Superior temporal gyrus (tissue), 1 donor: ENCODE measurements at regions not wholly inside any gene's neighbourhood (a gene's known extent, or its start where the extent isn't known, plus 50 kb on each side); places are given as distances from the start of the nearest gene placed in this dataset.
"Not testable (repeated sequence)": the region's sequence is repeated elsewhere in the genome, so short reads cannot be mapped to it uniquely, and the experiment has no call there.

Source experiments
- DNase-seq: peaks from one replicate; pipeline ENCODE4 v3.0.0-alpha.2; 2016; ENCODE audit errors: extremely low spot score

DNA sequence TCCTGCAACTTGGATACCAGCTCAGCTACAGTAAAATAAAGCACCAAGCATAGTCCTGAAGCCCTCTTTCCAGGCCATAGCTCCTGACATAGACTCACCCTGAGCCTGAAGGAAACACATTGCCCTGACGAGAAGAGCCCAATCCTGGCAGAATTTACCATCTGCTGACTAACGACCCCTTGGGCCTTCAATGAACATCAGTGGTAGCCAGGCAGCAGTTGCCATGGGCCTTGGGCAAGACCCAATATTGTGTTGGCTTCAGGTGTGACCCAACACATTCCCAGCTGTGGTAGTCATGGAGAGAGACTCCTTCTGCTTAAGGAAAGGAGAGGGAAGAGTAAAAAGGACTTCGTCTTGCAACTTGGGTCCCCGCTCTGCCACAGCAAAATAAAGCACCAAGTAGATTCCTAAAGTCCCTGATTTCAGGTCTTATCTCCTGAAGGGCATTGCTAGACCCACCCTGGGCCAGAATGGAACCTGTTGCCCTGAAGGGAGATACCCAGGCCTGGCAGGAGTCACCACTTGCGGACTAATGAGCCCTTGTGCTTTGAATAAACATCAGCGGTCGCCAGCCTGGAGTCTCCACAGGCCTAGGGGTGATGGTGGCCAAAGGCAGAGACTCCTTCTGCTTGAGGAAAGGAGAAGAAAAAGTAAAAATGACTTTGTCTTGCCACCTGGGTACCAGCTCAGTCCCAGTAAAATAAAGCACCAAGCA, 902.6 kb downstream of the C4orf33 start:
- no peak for DNase-seq

DNA sequence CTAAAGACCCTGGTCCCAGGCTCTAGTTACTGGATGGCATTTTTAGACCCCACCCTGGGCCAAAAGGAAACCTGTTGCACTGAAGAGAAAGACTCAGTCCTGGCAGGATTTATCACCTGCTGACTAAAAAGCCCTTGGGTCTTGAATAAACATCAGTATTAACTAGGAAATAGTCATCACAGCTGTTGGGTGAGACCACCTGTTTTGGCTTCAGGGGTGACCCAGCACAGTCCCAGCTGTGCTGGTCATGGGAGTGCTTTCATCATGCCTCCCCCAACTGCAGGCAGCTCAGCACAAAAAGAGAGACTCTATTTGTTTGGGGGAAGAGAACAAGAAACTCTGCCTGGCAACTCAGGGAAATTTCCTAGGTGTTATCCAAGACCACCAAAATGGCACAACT, 903.2 kb downstream of the C4orf33 start:
- no peak for DNase-seq

DNA sequence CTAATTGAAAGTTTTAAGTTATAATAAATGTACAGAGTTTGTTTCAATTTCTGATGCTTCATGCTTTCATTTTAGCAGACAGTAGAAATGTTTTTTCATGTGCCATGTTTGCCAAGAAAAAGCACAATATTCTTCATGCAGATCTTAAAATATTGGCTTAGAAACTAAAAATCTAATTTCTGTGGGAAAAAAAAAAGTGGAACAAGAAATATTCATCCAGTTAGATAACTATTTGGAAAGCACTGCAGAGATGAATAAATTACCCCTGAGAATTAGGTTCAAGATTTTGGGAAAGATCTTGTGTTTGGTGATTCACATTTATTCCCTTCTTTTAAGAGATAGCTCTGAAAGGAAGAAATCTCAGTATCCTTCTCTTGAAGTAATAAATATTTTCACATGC, 912.5 kb downstream of the C4orf33 start:
- no peak for DNase-seq

DNA sequence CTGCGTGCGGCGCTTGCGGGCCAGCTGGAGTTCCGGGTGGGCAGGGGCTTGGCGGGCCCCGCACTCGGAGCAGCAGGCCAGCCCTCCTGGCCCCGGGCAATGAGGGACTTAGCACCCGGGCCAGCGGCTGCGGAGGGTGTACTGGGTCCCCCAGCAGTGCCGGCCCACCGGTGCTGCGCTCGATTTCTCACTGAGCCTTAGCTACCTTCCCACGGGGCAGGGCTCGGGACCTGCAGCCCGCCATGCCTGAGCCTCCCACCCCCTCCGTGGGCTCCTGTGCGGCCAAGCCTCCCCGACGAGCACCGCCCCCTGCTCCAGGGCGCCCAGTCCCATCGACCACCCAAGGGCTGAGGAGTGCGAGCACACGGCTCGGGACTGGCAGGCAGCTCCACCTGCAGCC, 916.9 kb downstream of the C4orf33 start:
- not testable (repeated sequence) for DNase-seq

DNA sequence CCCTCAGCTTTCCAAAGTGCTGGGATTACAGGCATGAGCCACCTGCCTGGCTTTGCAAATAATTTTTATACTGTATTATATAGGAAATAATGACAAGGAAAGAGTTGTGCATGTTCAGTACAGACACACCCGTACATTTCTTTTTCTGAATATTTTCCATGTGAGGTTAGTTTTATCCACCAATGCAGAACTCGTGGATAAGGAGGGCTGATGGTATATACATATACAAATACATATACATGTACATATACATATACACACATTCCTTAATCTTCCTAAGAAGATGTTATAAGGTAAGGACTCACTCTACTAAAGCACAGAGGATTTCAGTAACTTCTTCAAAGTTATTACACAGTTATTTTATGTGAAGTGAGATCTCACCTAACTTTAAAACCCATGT, 925.8 kb downstream of the C4orf33 start:
- no peak for DNase-seq

DNA sequence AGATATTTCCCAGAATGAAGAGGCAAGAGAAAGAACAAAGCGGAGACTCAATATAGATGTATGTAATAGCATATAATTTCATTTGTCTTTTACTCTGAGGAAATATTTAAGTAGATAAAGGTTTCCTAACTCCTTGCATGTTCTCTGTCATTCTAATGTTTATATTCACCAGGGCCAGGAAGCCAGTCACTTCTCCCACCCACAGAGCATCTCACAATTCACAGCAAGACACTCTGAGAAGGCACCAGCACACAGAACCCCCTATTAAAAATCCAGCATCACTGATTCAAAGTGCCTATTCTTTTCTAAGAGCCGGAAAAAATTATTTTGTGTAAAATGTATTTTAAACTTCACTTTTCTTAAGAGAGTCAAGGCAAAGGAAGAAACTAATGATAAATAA, 927.1 kb downstream of the C4orf33 start:
- DNase-seq, result no peak

DNA sequence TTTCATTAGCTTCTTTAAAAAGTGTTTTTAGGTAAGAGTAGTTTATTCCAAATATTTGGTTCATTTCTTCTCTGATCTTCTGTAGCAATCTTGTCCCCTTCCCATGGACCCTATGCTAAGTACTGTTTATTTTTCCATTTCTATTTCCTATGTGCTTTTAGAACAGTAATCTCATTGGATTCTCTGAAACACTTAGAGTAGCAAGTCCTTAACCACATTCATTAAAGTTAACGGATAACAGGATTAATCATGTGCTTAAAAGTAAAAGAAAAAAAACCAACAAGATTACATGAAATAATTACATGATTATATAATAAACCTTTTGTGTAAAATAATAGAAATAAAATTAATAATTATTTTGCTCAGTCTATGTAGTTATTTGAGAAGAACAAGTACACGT, 929.7 kb downstream of the C4orf33 start:
- no peak for DNase-seq

DNA sequence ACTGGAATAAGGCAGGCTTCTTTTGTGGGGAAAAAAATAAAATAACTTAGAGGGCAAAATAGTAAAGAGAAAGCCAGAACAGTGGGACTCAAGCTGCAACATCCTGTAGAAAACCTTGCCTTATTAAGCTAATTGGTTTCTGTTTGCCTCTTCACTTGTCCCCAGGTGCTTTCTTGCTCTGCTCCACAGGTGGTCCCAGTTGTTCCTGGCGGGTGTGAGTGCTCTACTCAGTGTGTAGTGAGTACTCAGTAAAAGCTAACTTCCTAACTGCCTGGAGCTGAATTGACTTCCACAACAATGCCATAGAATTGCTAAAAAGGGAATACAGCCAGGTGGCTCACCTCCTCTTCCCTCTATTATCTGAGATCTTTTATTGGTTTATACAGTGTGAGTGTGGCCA, 930.2 kb downstream of the C4orf33 start:
- DNase-seq, result no peak

DNA sequence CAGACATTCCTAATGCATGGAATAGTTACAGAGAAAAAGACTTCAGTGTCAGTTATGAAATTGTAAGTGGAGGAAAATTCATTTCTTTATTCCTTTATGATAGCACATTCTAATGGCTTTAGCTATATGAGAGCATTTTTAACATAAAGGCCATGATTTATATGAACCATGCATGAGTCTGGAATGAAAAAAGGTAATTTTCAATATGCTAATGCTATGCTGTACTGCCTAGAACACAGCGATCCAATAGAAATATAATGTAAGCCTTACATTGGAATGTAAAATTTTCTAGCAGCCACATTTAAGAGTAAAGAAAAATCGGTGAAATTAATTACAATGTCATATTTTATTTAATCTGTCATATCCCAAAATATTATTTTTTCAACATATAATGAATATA, 932.0 kb downstream of the C4orf33 start:
- no peak for DNase-seq

DNA sequence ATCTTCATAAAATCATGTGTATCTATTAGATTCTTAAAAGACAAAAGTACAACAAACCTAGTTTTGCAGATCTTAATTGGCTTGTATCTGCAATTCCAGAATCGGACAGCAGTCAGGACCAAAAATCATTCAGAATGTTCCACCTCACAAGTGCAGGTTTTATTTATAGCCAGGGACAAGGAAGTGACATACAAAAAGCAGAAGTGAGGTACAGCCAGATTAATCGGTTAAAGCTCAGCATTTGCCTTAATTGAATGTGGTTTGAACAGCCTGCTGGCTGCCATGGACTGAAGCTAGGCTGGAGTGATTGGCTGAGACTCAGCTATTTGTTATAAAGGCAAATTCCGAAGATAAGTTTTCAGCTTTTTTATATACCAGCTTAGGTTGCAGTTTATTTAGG, 932.6 kb downstream of the C4orf33 start:
- DNase-seq, result no peak

DNA sequence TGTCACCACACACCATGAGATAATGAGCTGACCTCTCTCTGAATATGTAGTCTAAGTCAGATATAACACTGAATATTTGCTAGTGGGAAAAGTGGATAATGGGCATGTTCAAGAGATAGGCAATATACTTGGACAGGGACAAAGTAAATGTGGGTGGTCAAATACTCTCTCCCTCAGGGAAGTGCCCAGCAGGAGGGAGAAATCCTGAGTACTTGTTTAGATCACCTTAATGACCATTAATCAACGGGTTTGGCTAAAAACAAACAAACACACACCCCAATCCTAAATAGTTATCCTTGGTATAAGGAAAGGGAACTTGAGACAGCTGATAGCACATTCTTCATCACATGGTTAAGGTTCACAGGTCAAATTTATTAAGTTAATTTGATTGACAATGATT, 933.5 kb downstream of the C4orf33 start:
- no peak for DNase-seq

DNA sequence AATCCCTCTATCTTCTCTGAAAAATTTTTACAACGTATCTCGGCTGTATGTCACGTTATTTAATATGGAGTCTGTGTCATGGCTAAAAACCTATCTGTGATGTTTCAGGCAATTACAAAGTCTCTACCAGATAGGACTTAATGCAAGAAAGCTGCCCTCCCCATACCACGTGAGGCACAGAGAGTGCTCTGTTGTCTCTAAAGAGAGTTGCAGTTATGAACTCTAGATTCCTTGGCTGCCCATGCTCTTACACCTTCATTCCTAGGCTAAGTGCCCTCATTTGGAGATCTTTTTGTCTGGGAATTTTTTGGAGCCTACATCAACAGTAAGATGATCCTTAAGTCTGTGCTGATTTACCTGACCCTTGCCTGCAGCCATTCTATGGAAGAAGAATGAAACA, 935.9 kb downstream of the C4orf33 start:
- DNase-seq, result no peak

DNA sequence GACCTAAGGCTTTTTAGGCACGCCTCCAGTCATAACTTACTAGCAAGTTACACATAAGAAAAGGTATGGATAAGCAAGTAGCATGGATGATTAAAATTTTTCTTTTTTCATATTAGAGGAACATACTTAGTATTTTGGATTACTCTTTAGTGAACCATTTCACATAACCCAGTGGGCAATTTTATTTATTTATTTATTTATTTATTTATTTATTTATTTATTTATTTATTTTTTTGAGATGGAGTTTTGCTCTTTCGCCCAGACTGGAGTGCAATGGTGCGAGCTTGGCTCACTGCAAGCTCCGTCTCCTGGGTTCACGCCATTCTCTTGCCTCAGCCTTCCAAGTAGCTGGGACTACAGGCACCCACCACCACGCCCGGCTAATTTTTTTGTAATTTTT, 937.7 kb downstream of the C4orf33 start:
- DNase-seq, result not testable (repeated sequence)

DNA sequence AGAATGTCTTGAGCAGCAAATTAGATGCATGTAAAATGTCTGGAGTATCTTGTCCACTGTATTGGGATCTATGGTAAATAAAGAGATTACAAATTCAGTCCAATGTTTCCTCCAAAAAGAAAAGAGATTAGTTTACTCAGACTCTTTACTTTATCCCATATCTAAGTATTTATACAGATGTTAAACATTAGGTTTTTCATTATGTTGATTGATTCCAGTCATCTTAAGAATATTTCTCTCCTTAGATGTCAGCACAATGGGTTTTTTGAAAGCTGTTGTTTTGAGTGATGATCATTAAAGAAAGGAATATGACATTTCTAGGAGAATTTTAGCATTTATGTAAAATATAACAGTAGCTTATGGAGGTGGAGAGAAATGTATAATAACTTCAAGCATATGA, 938.9 kb downstream of the C4orf33 start:
- no peak for DNase-seq

DNA sequence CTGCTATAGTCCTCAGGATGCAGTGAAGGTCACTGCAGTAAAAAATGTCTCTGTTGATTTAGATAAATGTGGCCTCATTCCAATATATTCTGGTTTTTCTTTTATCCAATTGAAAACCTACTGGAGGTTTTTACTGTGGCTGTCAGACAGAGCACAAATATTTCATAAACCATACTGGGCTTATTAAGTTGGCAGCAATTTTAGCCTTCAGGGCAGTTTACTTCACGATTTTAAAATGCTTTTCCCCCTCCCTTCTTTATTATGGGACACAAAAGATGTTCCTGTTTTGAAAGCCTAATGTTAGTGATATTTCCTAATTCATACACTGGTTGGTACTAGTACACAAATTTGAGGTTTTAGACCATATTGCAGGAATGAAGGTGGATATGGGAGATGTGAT, 939.4 kb downstream of the C4orf33 start:
- DNase-seq, result no peak

DNA sequence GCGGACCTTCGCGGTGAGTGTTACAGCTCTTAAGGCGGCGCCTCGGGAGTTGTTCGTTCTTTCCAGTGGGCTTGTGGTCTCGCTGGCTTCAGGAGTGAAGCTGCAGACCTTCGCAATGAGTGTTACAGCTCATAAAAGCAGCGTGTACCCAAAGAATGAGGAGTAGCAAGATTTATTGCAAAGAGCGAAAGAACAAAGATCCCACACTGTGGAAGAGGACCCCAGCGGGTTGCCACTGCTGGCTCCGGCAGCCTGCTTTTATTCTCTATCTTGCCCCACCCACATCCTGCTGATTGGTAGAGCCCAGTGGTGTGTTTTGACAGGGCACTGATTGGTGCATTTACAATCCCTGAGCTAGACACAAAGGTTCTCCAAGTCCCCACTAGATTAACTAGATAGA, 941.9 kb downstream of the C4orf33 start:
- not testable (repeated sequence) for DNase-seq

DNA sequence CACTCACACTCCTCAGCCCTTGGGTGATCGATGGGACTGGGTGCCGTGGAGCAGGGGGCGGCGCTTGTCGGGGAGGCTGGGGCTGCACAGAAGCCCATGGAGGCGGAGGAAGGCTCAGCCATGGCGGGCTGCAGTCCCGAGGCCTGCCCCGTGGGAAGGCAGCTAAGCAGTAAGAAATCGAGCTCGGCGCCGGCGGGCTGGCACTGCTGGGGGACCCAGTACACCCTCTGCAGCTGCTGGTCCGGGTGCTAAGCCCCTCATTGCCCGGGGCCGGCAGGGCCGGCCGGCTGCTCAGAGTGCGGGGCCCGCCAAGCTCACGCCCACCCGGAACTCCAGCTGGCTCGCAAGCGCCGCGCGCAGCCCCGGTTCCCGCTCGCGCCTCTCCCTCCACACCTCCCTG, 942.6 kb downstream of the C4orf33 start:
- DNase-seq, result not testable (repeated sequence)

DNA sequence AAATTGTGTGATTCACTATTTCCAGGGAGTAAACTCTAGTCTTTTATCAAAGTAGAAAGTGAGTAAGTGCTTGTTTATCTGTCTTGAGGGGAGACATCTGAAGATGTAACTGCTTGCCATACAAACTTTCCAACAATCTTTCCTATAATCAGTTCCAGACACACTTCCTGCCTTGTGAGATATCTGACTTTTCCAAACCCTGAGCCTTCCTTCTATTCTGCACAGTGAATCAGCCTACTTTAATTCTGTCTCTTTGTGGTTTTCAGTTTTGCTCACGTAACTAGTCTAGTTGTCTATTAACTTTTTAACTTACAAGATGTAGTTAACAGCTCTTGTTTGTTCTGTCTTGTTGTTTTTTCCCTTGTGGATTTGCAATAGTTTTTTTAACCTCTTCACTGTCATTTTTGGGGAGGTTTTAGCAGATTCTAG, 947.8 kb downstream of the C4orf33 start:
- no peak for DNase-seq

DNA sequence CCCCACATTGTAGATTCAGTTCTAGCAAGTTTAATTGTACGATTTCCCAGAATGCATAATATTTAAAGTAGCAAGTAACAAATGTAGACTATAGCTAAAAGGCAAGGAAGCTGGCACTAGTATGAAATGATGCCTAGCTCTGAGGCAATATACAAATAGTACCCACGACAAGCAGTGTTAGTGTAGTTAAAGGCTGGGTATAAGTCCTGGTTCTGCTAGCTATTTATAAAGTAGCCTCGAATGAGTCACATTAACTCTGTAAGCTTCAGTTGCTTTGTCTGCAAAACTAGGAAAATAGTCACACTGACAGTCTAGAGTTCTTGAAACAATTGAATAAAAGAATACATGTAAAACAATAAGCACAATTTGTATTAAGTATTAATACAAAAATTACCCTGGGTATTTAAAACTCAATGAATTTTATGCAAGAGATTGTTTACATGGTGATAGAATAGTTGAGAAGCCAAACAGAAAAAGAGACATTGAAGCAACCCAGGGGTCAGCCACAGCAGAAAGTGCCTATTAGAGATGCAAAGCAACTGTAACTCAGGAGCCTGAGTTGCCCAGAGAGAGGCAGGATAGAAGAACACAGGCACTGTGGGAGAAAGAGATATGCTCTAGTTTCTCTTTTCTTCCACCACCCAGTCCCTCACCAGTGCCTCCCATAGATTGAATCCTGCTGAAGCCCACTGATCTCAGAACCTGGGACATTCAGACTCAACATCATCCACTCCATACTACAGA, 949.0 kb downstream of the C4orf33 start:
- DNase-seq, result no peak

DNA sequence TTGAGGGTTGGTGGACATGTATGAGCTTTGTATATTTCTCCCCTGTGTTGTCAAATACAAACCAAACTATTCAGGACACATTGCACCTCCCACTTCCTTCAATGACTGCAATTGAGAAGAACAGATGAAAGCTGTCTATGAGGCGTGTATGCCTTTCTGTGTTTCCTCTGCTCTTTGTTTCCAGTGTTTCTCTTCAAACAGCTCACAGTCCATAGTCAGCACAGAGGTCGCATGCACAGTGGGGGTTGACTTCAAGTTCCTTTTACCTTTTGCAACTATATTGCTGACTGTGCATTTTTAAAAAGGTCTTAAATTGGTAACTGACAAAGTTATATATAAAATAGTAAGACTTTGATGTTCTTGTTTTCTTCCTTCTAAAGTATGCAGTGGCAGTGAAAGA, 957.8 kb downstream of the C4orf33 start:
- DNase-seq, result no peak

DNA sequence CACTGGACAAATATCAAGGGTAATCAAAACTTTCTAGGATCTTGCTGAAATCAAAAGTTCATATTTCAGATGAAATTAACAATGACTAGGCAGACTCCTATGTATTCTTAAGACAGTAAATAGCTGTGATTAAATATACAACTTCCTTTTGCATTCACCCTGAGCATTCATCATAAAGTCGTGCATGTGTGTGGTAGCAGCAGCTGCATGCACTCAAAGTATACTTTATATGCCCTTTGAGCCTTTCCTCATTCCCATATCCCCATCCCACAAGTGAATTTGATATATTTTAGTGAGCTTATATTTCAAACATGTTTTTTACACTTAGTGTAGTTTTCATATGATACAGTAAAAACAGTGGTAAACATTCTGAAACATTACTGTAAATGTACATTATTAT, 959.0 kb downstream of the C4orf33 start:
- DNase-seq, result no peak

DNA sequence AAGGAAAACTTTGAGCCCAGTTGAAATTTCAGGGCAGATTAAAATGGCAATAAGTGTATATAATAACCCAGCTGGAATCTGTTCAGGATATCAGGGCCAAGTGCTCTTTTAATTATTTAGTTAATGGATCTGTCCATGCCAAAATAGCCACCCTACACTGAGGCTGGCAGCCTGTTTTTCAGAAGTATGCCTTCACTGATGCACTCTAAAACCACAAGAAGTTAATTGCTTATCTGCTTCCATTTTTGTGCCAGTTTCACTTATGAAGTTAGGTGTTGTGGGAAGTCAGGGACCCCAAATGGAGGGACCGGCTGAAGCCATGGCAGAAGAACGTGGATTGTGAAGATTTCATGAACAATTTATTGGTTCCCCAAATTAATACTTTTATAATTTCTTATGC, 960.3 kb downstream of the C4orf33 start:
- DNase-seq, result no peak

DNA sequence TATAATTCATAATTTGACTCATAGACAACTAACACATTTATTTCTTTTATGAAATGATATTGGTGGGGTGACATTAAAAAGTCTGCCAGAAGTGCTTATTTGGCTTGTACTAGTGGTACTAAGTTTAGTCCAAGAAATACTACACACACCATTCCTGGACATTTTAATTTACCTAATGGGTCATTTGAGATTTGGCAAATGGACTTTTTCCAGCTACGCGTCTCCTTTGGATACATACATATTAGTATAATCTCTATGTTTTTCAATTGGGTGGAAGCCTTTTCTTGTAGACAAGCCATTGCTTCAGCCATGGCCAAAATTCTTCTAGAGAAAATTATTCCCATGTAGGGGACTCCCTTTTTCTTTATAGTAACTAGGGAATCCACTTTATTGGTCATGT, 968.5 kb downstream of the C4orf33 start:
- no peak for DNase-seq

DNA sequence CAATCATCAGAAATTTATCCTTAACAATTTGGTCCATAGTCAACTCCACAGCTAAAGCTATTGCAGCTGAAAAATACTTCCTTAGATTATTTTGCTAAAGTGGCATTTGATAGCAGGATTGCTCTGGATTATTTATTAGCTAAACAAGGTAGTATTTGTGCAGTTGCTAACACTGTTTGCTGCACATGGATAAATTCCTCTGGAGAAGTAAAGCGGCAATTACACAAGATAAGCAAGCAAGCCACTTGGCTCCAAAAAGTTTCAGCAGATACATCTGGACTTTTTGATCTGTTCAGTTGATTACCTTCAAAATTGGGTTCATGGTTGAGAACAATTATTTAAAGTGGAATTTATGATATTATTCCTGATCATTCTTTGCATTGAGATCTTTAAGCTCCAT, 971.5 kb downstream of the C4orf33 start:
- no peak for DNase-seq
